ENCODE measurements at regions not wholly inside any gene's neighbourhood (a gene's known extent, or its start where the extent isn't known, plus 50 kb on each side); places are given as distances from the start of the nearest gene placed in this dataset.
A peak's percentile ranks its signal among the peaks of the same experiment; 100 is the strongest.

DNA sequence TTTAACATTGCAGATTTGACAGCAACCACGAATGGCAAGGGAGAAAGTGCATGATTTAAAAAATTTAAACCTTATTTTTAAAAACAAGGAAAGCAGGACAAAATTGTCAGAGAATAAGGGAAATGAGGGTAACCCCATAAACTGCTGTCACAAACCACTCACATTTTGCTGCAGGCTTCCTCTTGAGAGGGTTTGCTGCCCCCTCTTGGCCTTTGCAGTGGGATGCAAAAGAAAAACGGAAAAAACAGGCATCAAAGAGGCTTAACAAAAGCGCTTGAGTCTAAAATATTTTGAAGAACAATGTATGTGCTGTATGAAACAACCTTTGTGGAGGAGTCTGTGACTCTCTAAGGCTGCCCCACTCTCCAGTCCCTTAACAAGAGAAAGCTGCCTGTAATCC, 91.6 kb downstream of the TMX3 start:
- H3K27me3 Mint-ChIP-seq, result peaks cover 3% of the 10 kb centered on the region
- no peak overlapping the region for H3K27ac Mint-ChIP-seq
- no peak overlapping the region for H3K4me3 Mint-ChIP-seq
- CTCF ChIA-PET, result no interaction called here
- H3K9me3 Mint-ChIP-seq (ENCODE audit: low read depth), result no peaks in the 10 kb centered on the region
- ATAC-seq (no peak), DNase-seq (peak; percentile 45)
- no peaks in the 10 kb centered on the region for H3K36me3 Mint-ChIP-seq
- H3K4me1 Mint-ChIP-seq, result no peaks in the 10 kb centered on the region

DNA sequence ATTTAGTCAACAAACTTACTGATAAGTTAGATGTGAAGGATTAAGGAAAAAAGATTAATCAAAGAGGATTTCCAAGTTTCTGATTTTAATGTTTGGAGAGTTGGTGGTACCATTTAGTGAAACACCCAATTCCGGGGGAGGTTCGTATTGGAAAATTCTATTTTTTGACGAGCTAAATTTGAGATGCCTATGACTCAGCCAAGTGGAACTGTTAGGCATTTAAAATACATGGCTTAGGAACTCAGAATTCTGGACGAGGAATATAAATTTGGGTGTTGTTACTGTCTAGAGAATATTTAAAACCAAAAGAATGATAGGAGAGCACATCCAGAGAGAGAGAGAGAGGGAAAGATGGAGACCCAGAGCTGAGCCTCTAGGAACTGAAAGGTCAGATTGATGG, 103.6 kb downstream of the TMX3 start:
- Mint-ChIP-seq H3K27me3 (peaks cover 8% of the 10 kb centered on the region), H3K27ac (no peak overlapping the region), H3K4me3 (no peak overlapping the region), H3K9me3 (ENCODE audit: low read depth) (no peaks in the 10 kb centered on the region), H3K36me3 (no peaks in the 10 kb centered on the region), H3K4me1 (no peaks in the 10 kb centered on the region)
- CTCF ChIA-PET, result no interaction called here
- ATAC-seq (no peak), DNase-seq (no peak)

DNA sequence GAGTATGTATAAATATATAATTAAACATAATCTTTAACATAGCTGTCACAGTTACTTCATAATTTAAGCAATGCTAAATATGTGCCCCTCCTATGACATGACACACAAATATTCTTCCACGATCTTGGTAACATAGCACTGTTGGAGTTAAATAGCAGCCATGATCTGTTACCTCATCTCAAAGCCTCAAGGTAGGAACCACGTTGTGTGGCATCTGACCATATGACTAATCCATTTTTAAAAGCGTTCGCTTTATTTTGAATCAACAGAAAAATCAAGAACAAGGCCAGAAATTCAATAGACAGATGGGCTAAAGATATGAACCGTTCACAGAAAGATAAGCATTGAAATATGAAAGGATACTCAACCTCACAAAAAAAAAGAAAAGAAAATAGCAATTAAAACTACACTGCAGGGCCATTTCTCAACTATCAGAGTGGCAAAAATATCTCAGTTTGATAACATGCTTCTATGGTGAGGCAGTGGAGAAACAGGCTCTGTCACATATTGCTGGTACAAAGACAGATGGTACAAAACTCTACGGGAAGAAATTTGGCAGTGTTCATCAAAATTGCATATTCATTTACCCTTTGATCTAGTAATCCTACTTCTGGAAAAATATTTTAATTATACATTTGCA, 105.9 kb downstream of the TMX3 start:
- no peak overlapping the region for H3K4me3 Mint-ChIP-seq
- peaks cover 6% of the 10 kb centered on the region for H3K27me3 Mint-ChIP-seq
- H3K36me3 Mint-ChIP-seq, result no peaks in the 10 kb centered on the region
- H3K27ac Mint-ChIP-seq, result no peak overlapping the region
- DNase-seq (no peak), ATAC-seq (no peak)
- CTCF ChIA-PET, result no interaction called here
- no peaks in the 10 kb centered on the region for H3K4me1 Mint-ChIP-seq
- H3K9me3 Mint-ChIP-seq (ENCODE audit: low read depth), result no peaks in the 10 kb centered on the region

DNA sequence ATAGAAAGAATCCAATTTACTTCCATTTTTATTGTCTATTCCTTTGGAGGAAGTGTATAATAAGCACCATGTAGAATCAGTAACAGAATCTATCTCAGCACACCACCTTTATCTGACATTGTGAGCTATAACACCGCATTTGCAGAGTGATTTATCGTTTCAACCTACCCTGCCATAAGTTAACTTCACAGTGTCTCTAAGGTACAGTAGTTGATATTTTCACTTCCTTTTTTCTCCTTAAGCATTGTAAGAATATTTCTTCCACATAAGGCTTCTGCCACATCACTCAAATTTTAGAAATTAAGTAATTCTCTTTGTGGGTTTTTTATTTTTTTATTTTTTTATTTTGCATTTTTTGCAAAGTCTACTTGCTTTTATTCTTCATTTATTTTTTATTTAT, 107.1 kb downstream of the TMX3 start:
- no peak for DNase-seq

DNA sequence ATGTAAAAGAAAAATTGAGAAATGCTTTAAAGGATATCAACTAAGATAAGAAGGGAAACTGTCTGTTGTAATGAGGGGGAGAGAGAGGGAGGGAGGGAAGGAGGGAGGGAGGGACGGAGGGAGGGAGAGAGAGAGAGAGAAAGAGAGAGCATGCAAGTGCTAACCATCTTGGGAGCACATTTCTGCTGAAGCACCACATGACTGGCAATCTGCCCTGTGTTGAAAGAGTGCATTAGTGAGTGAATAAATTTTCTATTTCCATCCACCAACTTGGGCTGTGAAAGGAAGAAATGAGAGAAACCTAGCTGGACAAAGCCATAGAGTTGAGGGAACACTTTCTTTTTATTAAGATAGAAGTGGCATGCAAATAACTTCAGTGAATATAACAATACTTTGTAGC, 110.7 kb downstream of the TMX3 start:
- no peak overlapping the region for H3K27ac Mint-ChIP-seq
- no peak overlapping the region for H3K4me3 Mint-ChIP-seq
- no peaks in the 10 kb centered on the region for H3K4me1 Mint-ChIP-seq
- ATAC-seq (no peak), DNase-seq (no peak)
- no peaks in the 10 kb centered on the region for H3K36me3 Mint-ChIP-seq
- no peaks in the 10 kb centered on the region for H3K27me3 Mint-ChIP-seq
- no peaks in the 10 kb centered on the region for H3K9me3 Mint-ChIP-seq (ENCODE audit: low read depth)
- CTCF ChIA-PET, result no interaction called here

More for the DNA sequence above, 107.1 kb downstream of the TMX3 start:
- no peak for ATAC-seq
- Mint-ChIP-seq H3K27ac (no peak overlapping the region), H3K36me3 (no peaks in the 10 kb centered on the region), H3K4me1 (no peaks in the 10 kb centered on the region), H3K9me3 (ENCODE audit: low read depth) (no peaks in the 10 kb centered on the region), H3K4me3 (no peak overlapping the region), H3K27me3 (peaks cover 6% of the 10 kb centered on the region)
- CTCF ChIA-PET, result no interaction called here

DNA sequence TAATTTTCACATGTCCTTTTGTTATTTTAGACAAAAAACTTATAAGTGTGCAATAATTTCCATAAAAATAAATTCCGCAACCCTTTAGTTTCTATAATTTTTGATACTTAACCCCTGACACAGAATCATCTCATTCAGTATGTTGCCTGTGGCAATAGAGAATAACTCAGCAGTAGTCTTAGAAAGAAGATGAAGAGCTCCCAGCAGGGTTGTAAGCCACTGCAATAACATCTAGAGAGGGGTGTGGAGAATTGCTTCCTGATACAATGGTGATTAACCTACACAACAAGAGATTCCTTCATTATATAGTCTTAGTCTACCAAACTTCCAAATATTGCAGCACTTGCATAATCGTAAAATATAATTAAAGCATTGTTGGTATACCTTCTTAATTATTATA, 118.9 kb downstream of the TMX3 start:
- no peaks in the 10 kb centered on the region for H3K36me3 Mint-ChIP-seq
- no peaks in the 10 kb centered on the region for H3K27me3 Mint-ChIP-seq
- CTCF ChIA-PET, result no interaction called here

DNA sequence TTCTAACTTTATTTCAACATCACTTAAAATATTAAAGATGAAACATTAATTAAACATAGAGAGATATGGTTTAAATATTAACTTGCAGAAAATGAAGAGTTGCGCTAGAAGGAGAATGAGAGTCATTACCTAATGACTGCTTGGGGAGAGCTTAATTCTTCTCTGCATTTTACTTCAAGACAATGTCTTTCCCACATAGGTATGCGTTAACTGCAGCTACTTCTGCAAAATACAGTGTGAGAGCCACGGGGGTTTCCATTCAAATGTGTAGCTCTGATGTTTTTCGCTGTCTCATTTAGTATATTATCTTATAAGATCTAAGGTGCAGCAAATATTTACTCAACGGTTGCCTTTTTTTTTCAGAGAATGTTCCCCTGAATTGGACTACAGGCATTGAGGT, 126.7 kb downstream of the TMX3 start:
- no peak overlapping the region for H3K4me3 Mint-ChIP-seq
- ATAC-seq, result no peak
- no peak overlapping the region for H3K27ac Mint-ChIP-seq
- H3K9me3 Mint-ChIP-seq (ENCODE audit: low read depth), result no peaks in the 10 kb centered on the region
- H3K36me3 Mint-ChIP-seq, result no peaks in the 10 kb centered on the region
- no peak for DNase-seq
- CTCF ChIA-PET, result no interaction called here
- H3K27me3 Mint-ChIP-seq, result no peaks in the 10 kb centered on the region
- H3K4me1 Mint-ChIP-seq, result no peaks in the 10 kb centered on the region

More for the DNA sequence above, 118.9 kb downstream of the TMX3 start:
- no peaks in the 10 kb centered on the region for H3K4me1 Mint-ChIP-seq
- no peak for DNase-seq
- H3K9me3 Mint-ChIP-seq (ENCODE audit: low read depth), result no peaks in the 10 kb centered on the region
- no peak overlapping the region for H3K4me3 Mint-ChIP-seq
- no peak for ATAC-seq
- no peak overlapping the region for H3K27ac Mint-ChIP-seq

DNA sequence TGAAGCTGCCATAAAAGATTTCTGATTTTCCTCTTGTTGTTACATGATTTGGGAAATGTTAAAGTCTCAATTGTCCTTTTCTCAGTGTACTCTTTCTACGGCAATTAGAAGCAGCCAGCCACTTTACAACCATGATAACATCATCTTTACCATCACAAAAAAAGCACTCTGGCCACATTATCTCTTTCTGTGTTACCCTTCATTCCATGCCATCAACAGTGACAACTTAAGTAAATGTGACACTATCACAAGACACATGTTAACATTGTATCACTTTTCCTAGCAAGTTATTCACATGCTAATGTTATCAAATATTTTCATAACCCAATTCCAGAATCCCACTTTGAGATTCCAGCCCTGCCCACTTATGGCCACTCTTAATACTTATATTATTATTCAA, 131.2 kb downstream of the TMX3 start:
- Mint-ChIP-seq H3K4me3 (no peak overlapping the region), H3K36me3 (no peaks in the 10 kb centered on the region), H3K9me3 (ENCODE audit: low read depth) (no peaks in the 10 kb centered on the region), H3K27me3 (no peaks in the 10 kb centered on the region), H3K27ac (no peak overlapping the region), H3K4me1 (no peaks in the 10 kb centered on the region)
- no peak for ATAC-seq
- CTCF ChIA-PET, result no interaction called here
- no peak for DNase-seq

DNA sequence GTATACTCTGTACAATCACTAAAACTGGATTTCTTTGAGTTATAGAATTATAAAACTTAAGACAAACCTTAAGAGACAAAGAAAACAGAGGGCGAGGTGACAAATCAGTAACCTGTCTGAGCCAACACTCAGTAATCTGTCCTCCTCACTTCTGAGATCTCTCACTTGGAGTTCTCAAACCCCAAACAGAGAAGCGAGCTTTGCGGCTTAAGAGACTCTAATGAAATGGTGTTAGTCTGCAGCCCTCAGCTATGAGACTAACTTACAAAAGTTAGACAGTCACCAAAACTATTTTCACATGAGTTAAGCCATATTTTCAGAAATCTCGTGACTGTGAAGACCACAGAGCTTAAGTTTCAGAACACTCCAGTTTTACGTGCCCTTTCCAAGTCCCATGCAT, 140.6 kb downstream of the TMX3 start:
- no peaks in the 10 kb centered on the region for H3K36me3 Mint-ChIP-seq
- no peak overlapping the region for H3K27ac Mint-ChIP-seq
- no peaks in the 10 kb centered on the region for H3K4me1 Mint-ChIP-seq
- no peaks in the 10 kb centered on the region for H3K27me3 Mint-ChIP-seq
- no peaks in the 10 kb centered on the region for H3K9me3 Mint-ChIP-seq (ENCODE audit: low read depth)
- H3K4me3 Mint-ChIP-seq, result no peak overlapping the region
- CTCF ChIA-PET, result no interaction called here
- ATAC-seq, result no peak
- no peak for DNase-seq

DNA sequence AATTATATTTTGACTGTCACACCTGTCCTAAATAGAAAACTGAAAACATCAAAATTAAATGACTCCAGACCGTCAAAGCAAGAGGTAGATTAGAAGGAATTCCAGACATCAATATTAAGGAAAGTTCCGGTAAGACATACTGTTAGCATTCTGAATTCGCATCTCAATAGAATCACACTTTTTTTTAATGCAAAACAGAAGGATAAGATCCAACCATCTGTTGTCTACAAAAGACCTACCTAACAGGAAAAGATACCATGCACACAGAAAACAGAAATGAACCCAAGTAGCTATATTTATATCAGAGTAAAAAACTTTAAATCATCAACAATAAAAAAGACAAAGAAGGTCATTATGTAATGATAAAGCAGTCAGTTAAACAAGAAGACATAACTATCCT, 145.0 kb downstream of the TMX3 start:
- DNase-seq, result no peak
- CTCF ChIA-PET, result no interaction called here
- H3K27me3 Mint-ChIP-seq, result no peaks in the 10 kb centered on the region
- H3K36me3 Mint-ChIP-seq, result no peaks in the 10 kb centered on the region
- no peaks in the 10 kb centered on the region for H3K4me1 Mint-ChIP-seq
- no peak for ATAC-seq
- H3K27ac Mint-ChIP-seq, result no peak overlapping the region
- no peak overlapping the region for H3K4me3 Mint-ChIP-seq
- no peaks in the 10 kb centered on the region for H3K9me3 Mint-ChIP-seq (ENCODE audit: low read depth)

DNA sequence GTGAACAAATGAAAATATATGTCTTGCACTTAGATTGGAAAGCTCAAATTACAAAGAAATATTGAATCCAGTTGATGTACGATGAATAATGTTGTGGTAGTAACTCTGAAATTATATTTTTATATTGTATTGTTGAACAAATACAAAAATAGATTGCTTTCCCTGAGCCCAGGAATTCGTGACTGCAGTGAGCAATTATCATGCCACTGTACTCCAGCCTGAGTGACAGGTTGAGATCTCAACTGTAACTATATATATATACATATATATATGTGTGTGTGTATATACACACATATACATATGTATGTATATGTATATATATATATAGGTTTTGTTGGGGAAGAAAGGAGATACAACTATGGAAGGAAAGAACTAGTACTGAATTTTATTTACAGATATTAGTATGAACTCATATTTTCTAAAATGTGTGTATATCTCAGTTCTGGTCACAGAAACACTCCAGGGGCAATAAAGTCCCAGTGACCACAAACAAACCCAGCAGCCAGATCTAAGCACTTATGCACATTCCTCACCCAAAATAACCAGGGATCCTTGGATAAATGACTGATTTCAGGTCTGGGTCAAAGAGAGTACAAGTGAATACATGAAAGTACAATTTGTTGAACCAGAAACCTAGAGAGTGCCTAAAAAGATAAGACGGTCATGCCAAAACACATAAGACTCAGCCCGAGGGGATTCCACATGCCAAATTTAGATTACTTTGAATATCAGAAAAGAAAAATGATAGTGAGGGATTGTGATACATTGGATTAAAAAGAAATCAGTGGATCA, 146.3 kb downstream of the TMX3 start:
- Mint-ChIP-seq H3K36me3 (no peaks in the 10 kb centered on the region), H3K4me3 (no peak overlapping the region), H3K9me3 (ENCODE audit: low read depth) (no peaks in the 10 kb centered on the region), H3K27ac (no peak overlapping the region), H3K4me1 (no peaks in the 10 kb centered on the region), H3K27me3 (no peaks in the 10 kb centered on the region)
- ATAC-seq (no peak), DNase-seq (no peak)
- CTCF ChIA-PET, result no interaction called here

DNA sequence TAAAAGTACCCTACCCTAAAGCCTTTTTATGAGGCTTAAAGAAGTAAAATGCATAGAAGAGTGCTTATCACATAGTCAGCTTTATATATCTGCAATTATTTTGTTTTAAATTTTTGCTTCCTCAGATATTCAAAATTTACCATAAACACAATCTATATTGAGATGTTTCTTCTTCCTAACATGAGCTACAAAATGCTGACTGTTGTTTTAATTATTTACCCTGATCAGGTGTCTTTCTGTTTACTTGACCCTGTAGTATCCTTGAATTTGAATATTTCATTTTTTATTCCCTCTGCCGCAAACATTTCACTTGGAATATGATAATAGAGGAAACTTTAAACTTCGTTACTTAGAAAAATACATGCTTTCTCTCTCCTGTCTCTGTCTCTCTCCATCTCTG, 147.9 kb downstream of the TMX3 start:
- ATAC-seq, result no peak
- Mint-ChIP-seq H3K27ac (no peak overlapping the region), H3K36me3 (no peaks in the 10 kb centered on the region)

DNA sequence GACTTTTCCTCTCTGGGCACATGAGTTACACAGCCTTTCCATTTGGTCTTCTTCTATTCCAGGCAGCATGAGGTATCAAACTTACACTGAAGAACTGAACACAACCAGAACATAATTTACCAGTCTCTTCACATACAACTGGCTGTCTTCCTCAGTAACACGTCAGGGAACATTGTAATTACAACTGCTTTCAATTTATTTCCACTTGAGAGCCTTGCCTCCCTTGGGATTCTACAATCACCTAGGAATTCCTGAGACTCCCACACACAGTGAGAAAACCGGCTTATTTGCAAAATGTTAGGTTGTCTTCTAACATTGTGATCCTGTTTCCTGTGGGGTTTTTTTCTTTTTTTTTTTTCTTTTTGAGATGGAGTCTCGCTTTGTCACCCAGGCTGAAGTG, 149.9 kb downstream of the TMX3 start:
- Mint-ChIP-seq H3K27me3 (no peaks in the 10 kb centered on the region), H3K9me3 (ENCODE audit: low read depth) (no peaks in the 10 kb centered on the region), H3K4me1 (no peaks in the 10 kb centered on the region), H3K27ac (no peak overlapping the region), H3K36me3 (no peaks in the 10 kb centered on the region), H3K4me3 (no peak overlapping the region)
- ATAC-seq, result no peak
- CTCF ChIA-PET, result no interaction called here
- no peak for DNase-seq

More for the DNA sequence above, 147.9 kb downstream of the TMX3 start:
- no peak for DNase-seq
- CTCF ChIA-PET, result no interaction called here
- no peaks in the 10 kb centered on the region for H3K9me3 Mint-ChIP-seq (ENCODE audit: low read depth)
- H3K27me3 Mint-ChIP-seq, result no peaks in the 10 kb centered on the region
- H3K4me1 Mint-ChIP-seq, result no peaks in the 10 kb centered on the region
- no peak overlapping the region for H3K4me3 Mint-ChIP-seq

DNA sequence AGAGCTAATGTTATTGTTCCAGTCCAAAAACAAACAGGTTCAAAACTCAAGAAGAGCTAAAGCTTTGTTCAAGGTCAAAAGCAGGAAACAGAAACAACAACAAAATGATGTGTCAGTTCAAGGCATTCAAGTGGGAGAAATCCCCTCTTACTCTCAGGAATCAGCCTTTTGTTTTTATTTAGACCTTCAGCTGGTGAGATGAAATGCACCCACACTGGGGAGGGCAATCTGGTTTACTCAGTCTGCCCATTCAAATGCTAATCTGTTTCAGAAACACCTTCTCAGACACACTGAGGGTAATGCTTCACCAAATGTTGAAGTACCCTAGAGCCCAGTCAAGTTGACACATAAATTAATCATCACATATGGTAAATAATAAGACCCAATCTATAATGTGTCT, 150.6 kb downstream of the TMX3 start:
- no peak for ATAC-seq

More for the DNA sequence above, 150.6 kb downstream of the TMX3 start:
- CTCF ChIA-PET, result no interaction called here
- no peak for DNase-seq
- Mint-ChIP-seq H3K9me3 (ENCODE audit: low read depth) (no peaks in the 10 kb centered on the region), H3K27ac (no peak overlapping the region), H3K36me3 (no peaks in the 10 kb centered on the region), H3K4me1 (no peaks in the 10 kb centered on the region), H3K27me3 (no peaks in the 10 kb centered on the region), H3K4me3 (no peak overlapping the region)

Measured in activated CD8-positive, alpha-beta memory T cell treated with anti-CD3 and anti-CD28 coated beads, Interleukin-2, amount 10 ng/mL, durations not matched to agents 7 days and 5 days (primary cell).